Neural cell (in vitro differentiated cells): ENCODE measurements at regions not wholly inside any gene's neighbourhood (a gene's known extent, or its start where the extent isn't known, plus 50 kb on each side); places are given as distances from the start of the nearest gene placed in this dataset.

Source experiments
- H2AFZ ChIP-seq: fragments of 200-600, 300-800 bp; sonication (generic), shearing (Covaris generic); 2 replicates; pipeline ENCODE4 v1.6.0; 2014; ENCODE audit warnings: low read depth, mild to moderate bottlenecking, antibody characterized with exemption, low read length, moderate library complexity
- H3F3A ChIP-seq: fragments of 200-600 bp; shearing (Covaris generic); 2 replicates; pipeline ENCODE4 v1.6.1; 2016; ENCODE audit warnings: mild to moderate bottlenecking, moderate library complexity, mixed read lengths, antibody characterized with exemption, low read length; ENCODE audit not compliant: insufficient read depth, poor library complexity, severe bottlenecking
- H3K27ac ChIP-seq: fragments of 200-600, 300-800 bp; sonication (generic), shearing (Covaris generic); 2 replicates; pipeline ENCODE4 v1.5.1; 2014; ENCODE audit warnings: mild to moderate bottlenecking, low read length, moderate library complexity
- H3K27me3 ChIP-seq: fragments of 300-800, 200-600 bp; sonication (generic), shearing (Covaris generic); 2 replicates; pipeline ENCODE4 v1.6.0; 2014; ENCODE audit warnings: mild to moderate bottlenecking, low read depth, low read length, moderate library complexity; ENCODE audit not compliant: insufficient read depth
- H3K36me3 ChIP-seq: fragments of 300-800, 200-600 bp; sonication (generic), shearing (Covaris generic); 2 replicates; pipeline ENCODE4 v1.5.1; 2014; ENCODE audit warnings: mild to moderate bottlenecking, antibody characterized with exemption, low read length, moderate library complexity; ENCODE audit not compliant: insufficient read depth
- H3K4me2 ChIP-seq: fragments of 300-800, 200-600 bp; sonication (generic), shearing (Covaris generic); 2 replicates; pipeline ENCODE4 v1.6.0; 2014; ENCODE audit warnings: mild to moderate bottlenecking, low read length
- H3K4me3 ChIP-seq: fragments of 300-800, 200-600 bp; sonication (generic), shearing (Covaris generic); 2 replicates; pipeline ENCODE4 v1.5.1; 2014; ENCODE audit warnings: mild to moderate bottlenecking, low read length, moderate library complexity
- H3K79me2 ChIP-seq: fragments of 200-600 bp; shearing (Covaris generic); replicated peaks from 2 replicates; pipeline ENCODE4 v1.6.0; 2014; ENCODE audit warnings: mild to moderate bottlenecking, low read length, moderate library complexity; ENCODE audit not compliant: insufficient read depth
- H3K9ac ChIP-seq: fragments of 300-800, 200-600 bp; sonication (generic), shearing (Covaris generic); 2 replicates; pipeline ENCODE4 v1.6.1; 2016; ENCODE audit warnings: mild to moderate bottlenecking, low read length, mixed read lengths
- H3K9me2 ChIP-seq: fragments of 200-600 bp; shearing (Covaris generic); 2 replicates; pipeline ENCODE4 v1.6.1; 2016; ENCODE audit warnings: mild to moderate bottlenecking, low read length, mixed read lengths; ENCODE audit not compliant: insufficient read depth
- H3K9me3 ChIP-seq: fragments of 200-600, 300-800 bp; sonication (generic), shearing (Covaris generic); 2 replicates; pipeline ENCODE4 v1.6.1; 2016; ENCODE audit warnings: mild to moderate bottlenecking, mixed run types, low read length, moderate library complexity, mixed read lengths
- H4K20me1 ChIP-seq: fragments of 200-600 bp; shearing (Covaris generic); 2 replicates; pipeline ENCODE4 v1.6.1; 2016; ENCODE audit warnings: mild to moderate bottlenecking, mixed run types; ENCODE audit not compliant: insufficient read depth
- EP300 ChIP-seq: fragments of 450-650 bp; conservative IDR thresholded peaks from 2 replicates; pipeline ENCODE4 v1.6.1; 2014; ENCODE audit warnings: antibody characterized with exemption, mild to moderate bottlenecking, moderate library complexity; ENCODE audit not compliant: poor library complexity, severe bottlenecking
- MXI1 ChIP-seq: fragments of 450-650 bp; conservative IDR thresholded peaks from 2 replicates; pipeline ENCODE4 v1.6.1; 2014; ENCODE audit warnings: antibody characterized with exemption, mild to moderate bottlenecking; ENCODE audit not compliant: poor library complexity, severe bottlenecking
- POLR2AphosphoS5 ChIP-seq: IDR thresholded peaks from 2 replicates; pipeline ENCODE4 v1.6.1; 2012
- RAD21 ChIP-seq: fragments of 450-650 bp; conservative IDR thresholded peaks from 2 replicates; pipeline ENCODE4 v1.6.1; 2014; ENCODE audit warnings: antibody characterized with exemption, mild to moderate bottlenecking, moderate library complexity
- SMC3 ChIP-seq: fragments of 450-650 bp; conservative IDR thresholded peaks from 2 replicates; pipeline ENCODE4 v1.6.1; 2014; ENCODE audit warnings: antibody characterized with exemption, mild to moderate bottlenecking, moderate library complexity; ENCODE audit not compliant: poor library complexity
- TAF1 ChIP-seq: IDR thresholded peaks from 2 replicates; pipeline ENCODE4 v1.6.1; 2012; ENCODE audit warnings: low read depth
- TF ChIP-seq, protein P1 (sequence below): fragments of 450-650 bp; IDR thresholded peaks from 2 replicates; pipeline ENCODE4 v1.5.1; 2014; ENCODE audit warnings: antibody characterized with exemption, mild to moderate bottlenecking, moderate library complexity; ENCODE audit not compliant: poor library complexity, severe bottlenecking
- TF ChIP-seq, protein P2 (sequence below): IDR thresholded peaks from 2 replicates; pipeline ENCODE4 v1.6.1; 2012; ENCODE audit warnings: borderline replicate concordance

DNA sequence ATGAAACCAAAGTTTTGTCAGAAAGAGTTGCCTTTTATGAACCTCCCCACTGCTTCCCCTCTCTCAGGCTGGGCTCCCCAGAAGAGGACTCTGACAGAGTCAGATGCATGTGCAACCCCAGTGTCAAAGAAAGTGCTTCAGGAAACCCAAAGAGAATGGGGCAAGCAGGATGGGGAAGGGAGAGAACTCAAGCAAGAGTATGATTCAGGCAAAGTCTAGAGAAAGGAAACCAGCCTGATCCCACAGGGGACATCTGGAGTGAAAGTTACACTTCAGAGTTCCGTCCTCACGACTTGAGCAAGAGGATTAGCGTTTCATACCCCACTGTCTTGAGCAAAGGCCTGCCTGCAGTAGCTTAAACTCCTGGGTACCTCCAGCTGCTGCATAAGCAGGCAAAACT lies 51.8 kb upstream of the EPC2 start:
- no peaks in the 10 kb centered on the region for H3F3A ChIP-seq
- no peaks in the 10 kb centered on the region for H3K36me3 ChIP-seq
- H3K4me2 ChIP-seq, result no peak overlapping the region
- no peak overlapping the region for H3K9ac ChIP-seq
- H3K9me3 ChIP-seq, result no peaks in the 10 kb centered on the region
- no peaks in the 10 kb centered on the region for H3K9me2 ChIP-seq
- H2AFZ ChIP-seq, result no peak overlapping the region
- H4K20me1 ChIP-seq, result no peaks in the 10 kb centered on the region
- H3K27ac ChIP-seq, result no peak overlapping the region
- H3K27me3 ChIP-seq, result no peaks in the 10 kb centered on the region
- H3K79me2 ChIP-seq, result no peaks in the 10 kb centered on the region
- TF ChIP-seq, protein P1, sequence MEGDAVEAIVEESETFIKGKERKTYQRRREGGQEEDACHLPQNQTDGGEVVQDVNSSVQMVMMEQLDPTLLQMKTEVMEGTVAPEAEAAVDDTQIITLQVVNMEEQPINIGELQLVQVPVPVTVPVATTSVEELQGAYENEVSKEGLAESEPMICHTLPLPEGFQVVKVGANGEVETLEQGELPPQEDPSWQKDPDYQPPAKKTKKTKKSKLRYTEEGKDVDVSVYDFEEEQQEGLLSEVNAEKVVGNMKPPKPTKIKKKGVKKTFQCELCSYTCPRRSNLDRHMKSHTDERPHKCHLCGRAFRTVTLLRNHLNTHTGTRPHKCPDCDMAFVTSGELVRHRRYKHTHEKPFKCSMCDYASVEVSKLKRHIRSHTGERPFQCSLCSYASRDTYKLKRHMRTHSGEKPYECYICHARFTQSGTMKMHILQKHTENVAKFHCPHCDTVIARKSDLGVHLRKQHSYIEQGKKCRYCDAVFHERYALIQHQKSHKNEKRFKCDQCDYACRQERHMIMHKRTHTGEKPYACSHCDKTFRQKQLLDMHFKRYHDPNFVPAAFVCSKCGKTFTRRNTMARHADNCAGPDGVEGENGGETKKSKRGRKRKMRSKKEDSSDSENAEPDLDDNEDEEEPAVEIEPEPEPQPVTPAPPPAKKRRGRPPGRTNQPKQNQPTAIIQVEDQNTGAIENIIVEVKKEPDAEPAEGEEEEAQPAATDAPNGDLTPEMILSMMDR, result no peak
- TF ChIP-seq, protein P2, sequence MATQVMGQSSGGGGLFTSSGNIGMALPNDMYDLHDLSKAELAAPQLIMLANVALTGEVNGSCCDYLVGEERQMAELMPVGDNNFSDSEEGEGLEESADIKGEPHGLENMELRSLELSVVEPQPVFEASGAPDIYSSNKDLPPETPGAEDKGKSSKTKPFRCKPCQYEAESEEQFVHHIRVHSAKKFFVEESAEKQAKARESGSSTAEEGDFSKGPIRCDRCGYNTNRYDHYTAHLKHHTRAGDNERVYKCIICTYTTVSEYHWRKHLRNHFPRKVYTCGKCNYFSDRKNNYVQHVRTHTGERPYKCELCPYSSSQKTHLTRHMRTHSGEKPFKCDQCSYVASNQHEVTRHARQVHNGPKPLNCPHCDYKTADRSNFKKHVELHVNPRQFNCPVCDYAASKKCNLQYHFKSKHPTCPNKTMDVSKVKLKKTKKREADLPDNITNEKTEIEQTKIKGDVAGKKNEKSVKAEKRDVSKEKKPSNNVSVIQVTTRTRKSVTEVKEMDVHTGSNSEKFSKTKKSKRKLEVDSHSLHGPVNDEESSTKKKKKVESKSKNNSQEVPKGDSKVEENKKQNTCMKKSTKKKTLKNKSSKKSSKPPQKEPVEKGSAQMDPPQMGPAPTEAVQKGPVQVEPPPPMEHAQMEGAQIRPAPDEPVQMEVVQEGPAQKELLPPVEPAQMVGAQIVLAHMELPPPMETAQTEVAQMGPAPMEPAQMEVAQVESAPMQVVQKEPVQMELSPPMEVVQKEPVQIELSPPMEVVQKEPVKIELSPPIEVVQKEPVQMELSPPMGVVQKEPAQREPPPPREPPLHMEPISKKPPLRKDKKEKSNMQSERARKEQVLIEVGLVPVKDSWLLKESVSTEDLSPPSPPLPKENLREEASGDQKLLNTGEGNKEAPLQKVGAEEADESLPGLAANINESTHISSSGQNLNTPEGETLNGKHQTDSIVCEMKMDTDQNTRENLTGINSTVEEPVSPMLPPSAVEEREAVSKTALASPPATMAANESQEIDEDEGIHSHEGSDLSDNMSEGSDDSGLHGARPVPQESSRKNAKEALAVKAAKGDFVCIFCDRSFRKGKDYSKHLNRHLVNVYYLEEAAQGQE, result no peak
- TF ChIP-seq TAF1, result no peak
- no peak for TF ChIP-seq EP300
- no peak for TF ChIP-seq POLR2AphosphoS5
- H3K4me3 ChIP-seq, result no peak overlapping the region

DNA sequence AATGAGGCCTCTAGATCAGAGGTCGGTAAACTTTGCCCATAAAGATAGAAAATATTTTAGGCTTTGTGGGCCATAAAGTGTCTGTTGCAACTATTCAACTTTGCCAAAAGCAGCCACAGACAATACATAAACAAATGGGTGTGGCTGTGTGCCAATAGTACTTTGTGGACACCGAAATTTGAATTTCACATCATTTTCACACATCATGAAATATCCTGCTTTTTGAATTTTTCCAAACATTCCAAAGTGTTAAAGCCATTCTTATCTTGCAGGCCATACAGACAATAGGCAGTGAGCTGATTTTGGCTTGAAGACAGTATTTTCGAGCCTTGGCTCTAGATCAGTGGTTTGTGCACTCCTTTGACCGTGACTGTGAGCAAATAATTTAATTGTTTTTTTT lies 51.1 kb upstream of the EPC2 start:
- H3K27me3 ChIP-seq, result no peaks in the 10 kb centered on the region
- no peak overlapping the region for H2AFZ ChIP-seq
- H3K27ac ChIP-seq, result no peak overlapping the region
- H3K4me3 ChIP-seq, result no peak overlapping the region
- no peak overlapping the region for H3K9ac ChIP-seq
- no peaks in the 10 kb centered on the region for H3K9me2 ChIP-seq
- no peaks in the 10 kb centered on the region for H3K9me3 ChIP-seq
- H3K36me3 ChIP-seq, result no peaks in the 10 kb centered on the region
- no peaks in the 10 kb centered on the region for H3F3A ChIP-seq
- TF ChIP-seq RAD21, result no peak
- no peak for TF ChIP-seq MXI1
- no peak for TF ChIP-seq EP300
- no peak overlapping the region for H3K4me2 ChIP-seq
- H4K20me1 ChIP-seq, result no peaks in the 10 kb centered on the region
- no peaks in the 10 kb centered on the region for H3K79me2 ChIP-seq

DNA sequence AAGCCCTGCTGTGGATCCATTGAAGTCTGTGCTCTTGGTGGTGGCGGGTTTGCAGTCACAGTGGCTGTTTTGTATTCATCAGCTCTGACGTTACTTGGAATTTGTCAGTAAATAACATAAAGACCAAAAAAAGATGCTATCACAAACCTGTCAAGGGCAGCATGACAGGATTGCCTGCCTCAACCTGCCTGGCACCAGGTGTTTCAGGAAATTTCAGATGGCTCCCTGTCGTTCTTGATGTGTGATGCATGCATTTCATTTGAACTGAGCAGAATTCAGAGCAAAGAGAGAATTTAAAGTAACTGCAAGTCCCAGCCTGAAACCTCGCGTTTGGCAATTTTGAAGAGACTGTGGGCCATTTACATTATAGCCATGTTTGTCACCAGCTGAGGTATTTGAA lies 50.3 kb upstream of the EPC2 start:
- Histone ChIP-seq H3K4me3 (no peak overlapping the region), H3K4me2 (no peak overlapping the region), H3K79me2 (no peaks in the 10 kb centered on the region), H2AFZ (no peak overlapping the region), H3K36me3 (no peaks in the 10 kb centered on the region), H3K9ac (no peak overlapping the region), H3K9me2 (no peaks in the 10 kb centered on the region), H4K20me1 (no peaks in the 10 kb centered on the region), H3F3A (no peaks in the 10 kb centered on the region), H3K27me3 (no peaks in the 10 kb centered on the region), H3K27ac (no peak overlapping the region), H3K9me3 (no peaks in the 10 kb centered on the region)
- TF ChIP-seq MXI1 (no peak), SMC3 (no peak), POLR2AphosphoS5 (peak; percentile 46), TAF1 (no peak), EP300 (peak; percentile 42)
